WTC11 (cell line): ENCODE measurements at regions not wholly inside any gene's neighbourhood (a gene's known extent, or its start where the extent isn't known, plus 50 kb on each side); places are given as distances from the start of the nearest gene placed in this dataset.

ENCODE experiments used
- AFF4 ChIP-seq: sonication (generic); formaldehyde crosslinking; IDR thresholded peaks from 2 replicates; pipeline ENCODE4 v1.8.1; 2023; ENCODE audit warnings: mild to moderate bottlenecking, missing genetic modification reagents, borderline replicate concordance
- CTCF ChIP-seq: fragments of 200-600 bp; IDR thresholded peaks from 2 replicates; pipeline ENCODE4 v1.8.0; 2022; ENCODE audit warnings: antibody characterized with exemption
- FOXJ3 ChIP-seq: sonication (generic); formaldehyde crosslinking; IDR thresholded peaks from 2 replicates; pipeline ENCODE4 v1.9.0; 2021; ENCODE audit warnings: missing genetic modification reagents, mild to moderate bottlenecking, borderline replicate concordance
- GTF2I ChIP-seq: fragments of 250-450 bp; sonication (Bioruptor Pico); conservative IDR thresholded peaks from 2 replicates; pipeline ENCODE4 v1.4.0; 2021; ENCODE audit warnings: mild to moderate bottlenecking
- MAX ChIP-seq: sonication (generic); formaldehyde crosslinking; IDR thresholded peaks from 2 replicates; pipeline ENCODE4 v1.8.0; 2022; ENCODE audit warnings: mild to moderate bottlenecking, missing genetic modification reagents
- NFE2L1 ChIP-seq: sonication (generic); formaldehyde crosslinking; IDR thresholded peaks from 2 replicates; pipeline ENCODE4 v1.8.1; 2023; ENCODE audit warnings: missing genetic modification reagents
- SMAD4 ChIP-seq: sonication (generic); formaldehyde crosslinking; IDR thresholded peaks from 2 replicates; pipeline ENCODE4 v1.8.0; 2022; ENCODE audit warnings: mild to moderate bottlenecking, missing genetic modification reagents
- TF ChIP-seq, protein P1 (sequence below): sonication (generic); formaldehyde crosslinking; IDR thresholded peaks from 2 replicates; pipeline ENCODE4 v1.8.1; 2023; ENCODE audit warnings: mild to moderate bottlenecking, moderate library complexity, missing genetic modification reagents

DNA sequence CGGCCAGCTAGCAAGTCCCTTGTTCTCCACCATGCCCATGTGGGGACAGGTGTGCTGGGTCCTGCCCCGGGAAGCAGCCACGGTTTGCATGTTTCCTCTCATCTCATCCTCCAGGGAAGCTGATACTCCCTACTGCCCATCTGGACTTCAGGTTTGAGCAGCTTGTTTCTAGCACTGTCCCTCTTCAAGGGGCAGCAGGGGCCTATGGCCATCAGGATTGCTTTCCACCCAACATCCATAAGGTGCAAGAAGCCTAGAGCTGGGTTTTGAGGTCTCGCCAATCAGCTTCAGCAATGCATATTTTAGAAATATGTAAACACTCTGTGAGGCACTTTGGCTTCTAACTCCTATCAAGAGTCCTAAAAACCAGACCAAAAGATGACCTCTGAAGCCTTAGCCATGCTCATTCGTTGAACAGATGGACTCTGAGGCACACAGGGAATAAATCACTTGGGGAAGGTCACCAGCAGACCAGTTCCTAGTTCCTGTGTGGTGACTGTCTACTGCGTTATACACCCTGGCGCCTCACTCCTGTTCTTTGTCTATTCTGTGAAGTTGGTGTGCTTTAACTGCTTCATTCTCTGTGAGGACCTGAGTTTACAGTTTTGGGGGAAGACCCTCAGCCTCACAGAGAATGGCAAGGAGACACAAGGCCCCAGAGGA lies 192.6 kb upstream of the TWIST2 start:
- TF ChIP-seq GTF2I (CRISPR knock-in tag) (no peak), MAX (no peak), FOXJ3 (CRISPR knock-in tag) (no peak), CTCF (no peak), SMAD4 (CRISPR knock-in tag) (no peak), AFF4 (no peak), NFE2L1 (CRISPR knock-in tag) (no peak)
- TF ChIP-seq, protein P1, sequence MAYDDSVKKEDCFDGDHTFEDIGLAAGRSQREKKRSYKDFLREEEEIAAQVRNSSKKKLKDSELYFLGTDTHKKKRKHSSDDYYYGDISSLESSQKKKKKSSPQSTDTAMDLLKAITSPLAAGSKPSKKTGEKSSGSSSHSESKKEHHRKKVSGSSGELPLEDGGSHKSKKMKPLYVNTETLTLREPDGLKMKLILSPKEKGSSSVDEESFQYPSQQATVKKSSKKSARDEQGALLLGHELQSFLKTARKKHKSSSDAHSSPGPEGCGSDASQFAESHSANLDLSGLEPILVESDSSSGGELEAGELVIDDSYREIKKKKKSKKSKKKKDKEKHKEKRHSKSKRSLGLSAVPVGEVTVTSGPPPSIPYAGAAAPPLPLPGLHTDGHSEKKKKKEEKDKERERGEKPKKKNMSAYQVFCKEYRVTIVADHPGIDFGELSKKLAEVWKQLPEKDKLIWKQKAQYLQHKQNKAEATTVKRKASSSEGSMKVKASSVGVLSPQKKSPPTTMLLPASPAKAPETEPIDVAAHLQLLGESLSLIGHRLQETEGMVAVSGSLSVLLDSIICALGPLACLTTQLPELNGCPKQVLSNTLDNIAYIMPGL (CRISPR knock-in tag): no peak
